ENCODE measurements at regions not wholly inside any gene's neighbourhood (a gene's known extent, or its start where the extent isn't known, plus 50 kb on each side); places are given as distances from the start of the nearest gene placed in this dataset.

- Mint-ChIP-seq H3K27ac (ENCODE audit: unreplicated experiment) (no peak overlapping the region), H3K4me1 (ENCODE audit: low read depth, unreplicated experiment) (no peaks in the 10 kb centered on the region), H3K36me3 (ENCODE audit: unreplicated experiment) (peaks cover 13% of the 10 kb centered on the region), H3K4me3 (ENCODE audit: unreplicated experiment) (no peak overlapping the region), H3K9me3 (ENCODE audit: unreplicated experiment) (no peaks in the 10 kb centered on the region), H3K27me3 (ENCODE audit: unreplicated experiment) (no peaks in the 10 kb centered on the region)
- TF ChIP-seq, protein P1, sequence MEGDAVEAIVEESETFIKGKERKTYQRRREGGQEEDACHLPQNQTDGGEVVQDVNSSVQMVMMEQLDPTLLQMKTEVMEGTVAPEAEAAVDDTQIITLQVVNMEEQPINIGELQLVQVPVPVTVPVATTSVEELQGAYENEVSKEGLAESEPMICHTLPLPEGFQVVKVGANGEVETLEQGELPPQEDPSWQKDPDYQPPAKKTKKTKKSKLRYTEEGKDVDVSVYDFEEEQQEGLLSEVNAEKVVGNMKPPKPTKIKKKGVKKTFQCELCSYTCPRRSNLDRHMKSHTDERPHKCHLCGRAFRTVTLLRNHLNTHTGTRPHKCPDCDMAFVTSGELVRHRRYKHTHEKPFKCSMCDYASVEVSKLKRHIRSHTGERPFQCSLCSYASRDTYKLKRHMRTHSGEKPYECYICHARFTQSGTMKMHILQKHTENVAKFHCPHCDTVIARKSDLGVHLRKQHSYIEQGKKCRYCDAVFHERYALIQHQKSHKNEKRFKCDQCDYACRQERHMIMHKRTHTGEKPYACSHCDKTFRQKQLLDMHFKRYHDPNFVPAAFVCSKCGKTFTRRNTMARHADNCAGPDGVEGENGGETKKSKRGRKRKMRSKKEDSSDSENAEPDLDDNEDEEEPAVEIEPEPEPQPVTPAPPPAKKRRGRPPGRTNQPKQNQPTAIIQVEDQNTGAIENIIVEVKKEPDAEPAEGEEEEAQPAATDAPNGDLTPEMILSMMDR (IDR thresholded peaks at IDR 0.05; ENCODE audit: partially characterized antibody, unreplicated experiment) = no peak
- no peak for DNase-seq
Observed at GRCh38 chr12:16927259-16927658, 321.3 kb upstream of the LMO3 start.

DNA sequence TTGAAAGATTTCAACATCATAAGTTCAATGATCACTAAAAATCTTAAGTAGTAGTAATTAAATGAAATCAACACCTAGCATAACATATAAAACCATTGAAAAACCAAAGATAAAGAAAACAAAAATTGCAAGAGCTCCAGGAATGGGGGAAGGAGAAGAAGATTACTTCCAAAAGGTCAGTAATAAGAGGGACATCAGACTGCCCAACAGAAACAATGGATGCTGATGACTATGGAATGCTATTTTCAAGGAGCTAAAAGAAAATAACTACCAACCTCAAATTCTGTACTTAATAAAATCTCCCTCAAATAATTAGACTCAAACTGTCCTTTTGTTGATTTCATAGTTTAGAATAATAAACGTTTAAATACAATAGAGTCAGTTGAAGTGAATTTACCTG lies 314.5 kb upstream of the LMO3 start:
- no peak for DNase-seq
- H3K27me3 Mint-ChIP-seq (ENCODE audit: unreplicated experiment) = peaks cover 3% of the 10 kb centered on the region
- H3K36me3 Mint-ChIP-seq (ENCODE audit: unreplicated experiment) = peaks cover 5% of the 10 kb centered on the region
- TF ChIP-seq, protein P1 (IDR thresholded peaks at IDR 0.05; ENCODE audit: partially characterized antibody, unreplicated experiment) = no peak
- peaks cover 4% of the 10 kb centered on the region for H3K9me3 Mint-ChIP-seq (ENCODE audit: unreplicated experiment)
- H3K4me1 Mint-ChIP-seq (ENCODE audit: low read depth, unreplicated experiment) = no peaks in the 10 kb centered on the region
- H3K27ac Mint-ChIP-seq (ENCODE audit: unreplicated experiment) = no peak overlapping the region
- no peak overlapping the region for H3K4me3 Mint-ChIP-seq (ENCODE audit: unreplicated experiment)

GRCh38 chr12:16919551-16919950 lies 313.6 kb upstream of the LMO3 start:
- Mint-ChIP-seq H3K4me3 (ENCODE audit: unreplicated experiment) (no peak overlapping the region), H3K4me1 (ENCODE audit: low read depth, unreplicated experiment) (no peaks in the 10 kb centered on the region), H3K36me3 (ENCODE audit: unreplicated experiment) (no peaks in the 10 kb centered on the region), H3K27ac (ENCODE audit: unreplicated experiment) (no peak overlapping the region), H3K9me3 (ENCODE audit: unreplicated experiment) (peaks cover 4% of the 10 kb centered on the region), H3K27me3 (ENCODE audit: unreplicated experiment) (peaks cover 3% of the 10 kb centered on the region)
- DNase-seq = no peak
- TF ChIP-seq, protein P1 (IDR thresholded peaks at IDR 0.05; ENCODE audit: partially characterized antibody, unreplicated experiment) = no peak

GRCh38 chr12:16914853-16915252 lies 308.9 kb upstream of the LMO3 start:
- Mint-ChIP-seq H3K36me3 (ENCODE audit: unreplicated experiment) (no peaks in the 10 kb centered on the region), H3K4me3 (ENCODE audit: unreplicated experiment) (no peak overlapping the region), H3K27me3 (ENCODE audit: unreplicated experiment) (peaks cover 2% of the 10 kb centered on the region), H3K27ac (ENCODE audit: unreplicated experiment) (no peak overlapping the region), H3K9me3 (ENCODE audit: unreplicated experiment) (peaks cover 4% of the 10 kb centered on the region), H3K4me1 (ENCODE audit: low read depth, unreplicated experiment) (no peaks in the 10 kb centered on the region)
- TF ChIP-seq, protein P1 (IDR thresholded peaks at IDR 0.05; ENCODE audit: partially characterized antibody, unreplicated experiment) = no peak
- DNase-seq = no peak

GRCh38 chr12:16913832-16914490 lies 308.0 kb upstream of the LMO3 start:
- Mint-ChIP-seq H3K9me3 (ENCODE audit: unreplicated experiment) (peaks cover 3% of the 10 kb centered on the region), H3K4me3 (ENCODE audit: unreplicated experiment) (no peak overlapping the region), H3K27ac (ENCODE audit: unreplicated experiment) (no peak overlapping the region), H3K4me1 (ENCODE audit: low read depth, unreplicated experiment) (peaks cover 1% of the 10 kb centered on the region), H3K27me3 (ENCODE audit: unreplicated experiment) (peaks cover 2% of the 10 kb centered on the region), H3K36me3 (ENCODE audit: unreplicated experiment) (no peaks in the 10 kb centered on the region)
- TF ChIP-seq, protein P1 (IDR thresholded peaks at IDR 0.05; ENCODE audit: partially characterized antibody, unreplicated experiment) = no peak
- DNase-seq = no peak
